SK-N-SH (cell line): ENCODE measurements at regions not wholly inside any gene's neighbourhood (a gene's known extent, or its start where the extent isn't known, plus 50 kb on each side); places are given as distances from the start of the nearest gene placed in this dataset.

Source experiments
- CTCF ChIA-PET: fragments of 300-600, 350-600 bp; formaldehyde crosslinking; extraction: SDS; loops from one replicate; lab custom pipeline; 2021; lab: Yijun Ruan, JAX
- POLR2A ChIA-PET: fragments of 350-600 bp; sonication (Branson Sonifier 250); formaldehyde crosslinking; extraction: SDS; loops from one replicate; lab custom pipeline; 2020; ENCODE audit warnings: antibody characterized with exemption, inconsistent platforms; lab: Yijun Ruan, JAX
- DNase-seq: peaks from one replicate; pipeline ENCODE4 v3.0.0; 2012
- H2AFZ ChIP-seq: fragments of 200-600 bp; sonication (generic); 2 replicates; pipeline ENCODE4 v1.8.1; 2016; ENCODE audit warnings: antibody characterized with exemption, mild to moderate bottlenecking, low read depth
- H3F3A ChIP-seq: fragments of 200-600 bp; sonication (generic); replicated peaks from 2 replicates; pipeline ENCODE3; 2016; ENCODE audit warnings: antibody characterized with exemption, mild to moderate bottlenecking; ENCODE audit not compliant: insufficient read depth
- H3K27ac ChIP-seq, 2 experiments: fragments of 200-500 bp in 1 of 2; fragments of 200-600 bp in 1 of 2; sonication (Bioruptor generic) in 1 of 2; sonication (generic), shearing (Covaris generic) in 1 of 2; 2 replicates each; pipeline versions ENCODE4 v1.5.1 to v1.6.1; 2014 to 2016; ENCODE audit warnings: low read depth in 2 of 2, inconsistent platforms in 1 of 2, low read length in 1 of 2, mild to moderate bottlenecking in 1 of 2, mixed read lengths in 1 of 2
- H3K27me3 ChIP-seq: fragments of 200-600 bp; sonication (generic), shearing (Covaris generic); 2 replicates; pipeline ENCODE4 v1.6.1; 2016; ENCODE audit warnings: mixed run types; ENCODE audit not compliant: insufficient read depth
- H3K36me3 ChIP-seq, 2 experiments: fragments of 200-500 bp in 1 of 2; fragments of 200-600 bp in 1 of 2; sonication (Bioruptor generic) in 1 of 2; sonication (generic) in 1 of 2; replicated peaks in 1 of 2; 2 replicates each; pipeline versions ENCODE3 to v1.5.1; 2014 to 2016; ENCODE audit warnings: low read length in 1 of 2, mild to moderate bottlenecking in 1 of 2; ENCODE audit not compliant: insufficient read depth in 2 of 2, control insufficient read depth in 1 of 2
- H3K4me1 ChIP-seq, 2 experiments: fragments of 200-500 bp in 1 of 2; fragments of 200-600 bp in 1 of 2; sonication (Bioruptor generic) in 1 of 2; sonication (generic), shearing (Covaris generic) in 1 of 2; 2 replicates each; pipeline versions ENCODE4 v1.5.1 to v1.6.1; 2014 to 2016; ENCODE audit warnings: low read depth in 1 of 2, low read length in 1 of 2, mixed run types in 1 of 2; ENCODE audit not compliant: insufficient read depth in 2 of 2, control insufficient read depth in 1 of 2
- H3K4me2 ChIP-seq: fragments of 200-600 bp; sonication (generic), shearing (Covaris generic); 2 replicates; pipeline ENCODE4 v1.6.1; 2017; ENCODE audit warnings: mixed run types
- H3K4me3 ChIP-seq, 2 experiments: fragments of 200-500 bp in 1 of 2; fragments of 200-600 bp in 1 of 2; sonication (Bioruptor generic) in 1 of 2; sonication (generic), shearing (Covaris generic) in 1 of 2; 2 replicates each; pipeline versions ENCODE4 v1.5.1 to v1.8.1; 2014 to 2016; ENCODE audit warnings: low read depth in 2 of 2, inconsistent platforms in 1 of 2, low read length in 1 of 2, mild to moderate bottlenecking in 1 of 2, mixed read lengths in 1 of 2, moderate library complexity in 1 of 2
- H3K79me2 ChIP-seq: fragments of 200-600 bp; sonication (generic); 2 replicates; pipeline ENCODE4 v1.8.1; 2017; ENCODE audit warnings: mild to moderate bottlenecking; ENCODE audit not compliant: insufficient read depth
- H3K9ac ChIP-seq: fragments of 200-600 bp; sonication (generic); 2 replicates; pipeline ENCODE4 v1.6.1; 2017; ENCODE audit warnings: mixed run types
- H3K9me2 ChIP-seq: fragments of 200-600 bp; sonication (generic); 2 replicates; pipeline ENCODE4 v1.6.1; 2017; ENCODE audit warnings: mixed run types
- H3K9me3 ChIP-seq: fragments of 200-600 bp; sonication (generic); 2 replicates; pipeline ENCODE4 v1.6.1; 2017; ENCODE audit warnings: mixed run types, mild to moderate bottlenecking, moderate library complexity
- H4K20me1 ChIP-seq: fragments of 200-600 bp; sonication (generic); 2 replicates; pipeline ENCODE4 v1.6.1; 2017; ENCODE audit warnings: mild to moderate bottlenecking, mixed run types; ENCODE audit not compliant: insufficient read depth
- CHD2 ChIP-seq: fragments of 150-350 bp; IDR thresholded peaks from 2 replicates; pipeline ENCODE4 v1.6.1; 2018; ENCODE audit warnings: low read length; ENCODE audit not compliant: partially characterized antibody
- CTCF ChIP-seq: fragments of 200-600 bp; sonication (generic); IDR thresholded peaks from 2 replicates; pipeline ENCODE4 v1.6.1; 2017; ENCODE audit warnings: antibody characterized with exemption, mild to moderate bottlenecking, moderate library complexity
- ELF1 ChIP-seq: IDR thresholded peaks from 2 replicates; pipeline ENCODE4 v1.4.0; 2012
- EP300 ChIP-seq, 2 experiments: IDR thresholded peaks; 2 replicates each; pipeline versions ENCODE4 v1.4.0 to v1.6.1; 2012; ENCODE audit warnings: borderline replicate concordance in 1 of 2, low read depth in 1 of 2, low read length in 1 of 2
- FOXJ3 ChIP-seq: sonication (generic); formaldehyde crosslinking; IDR thresholded peaks from 2 replicates; pipeline ENCODE4 v1.5.1; 2020; ENCODE audit warnings: mild to moderate bottlenecking, missing genetic modification reagents
- FOXM1 ChIP-seq: IDR thresholded peaks from 2 replicates; pipeline ENCODE4 v1.4.0; 2012; ENCODE audit warnings: low read depth, mild to moderate bottlenecking
- GABPA ChIP-seq: IDR thresholded peaks from 2 replicates; pipeline ENCODE4 v1.4.0; 2012; ENCODE audit warnings: low read depth, mild to moderate bottlenecking
- IRF3 ChIP-seq: fragments of 150-350 bp; IDR thresholded peaks from 2 replicates; pipeline ENCODE4 v1.6.1; 2016; ENCODE audit warnings: mild to moderate bottlenecking, low read depth, low read length
- JUND ChIP-seq: IDR thresholded peaks from 2 replicates; pipeline ENCODE4 v1.4.0; 2012
- MAX ChIP-seq: IDR thresholded peaks from 2 replicates; pipeline ENCODE4 v1.4.0; 2012; ENCODE audit warnings: low read depth
- NFIC ChIP-seq: IDR thresholded peaks from 2 replicates; pipeline ENCODE4 v1.4.0; 2012; ENCODE audit warnings: borderline replicate concordance
- NRF1 ChIP-seq: IDR thresholded peaks from 2 replicates; pipeline ENCODE4 v1.6.1; 2012; ENCODE audit warnings: low read depth, mild to moderate bottlenecking, low read length
- REST ChIP-seq: IDR thresholded peaks from 2 replicates; pipeline ENCODE4 v1.6.1; 2012; ENCODE audit warnings: mild to moderate bottlenecking, low read depth, low read length, moderate library complexity
- TAF1 ChIP-seq: IDR thresholded peaks from 2 replicates; pipeline ENCODE4 v1.6.1; 2012; ENCODE audit warnings: low read depth, mild to moderate bottlenecking, low read length, moderate library complexity, borderline replicate concordance
- TEAD4 ChIP-seq: IDR thresholded peaks from 2 replicates; pipeline ENCODE4 v1.4.0; 2012; ENCODE audit warnings: mild to moderate bottlenecking, borderline replicate concordance; ENCODE audit not compliant: insufficient read depth
- YY1 ChIP-seq: IDR thresholded peaks from 2 replicates; pipeline ENCODE4 v1.4.0; 2012; ENCODE audit warnings: low read depth, mild to moderate bottlenecking
- ZBTB33 ChIP-seq: IDR thresholded peaks from 2 replicates; pipeline ENCODE4 v1.4.0; 2012; ENCODE audit warnings: low read depth, borderline replicate concordance
- WGBS: methylation state at CpG from one replicate; pipeline ENCODE4 v1.1.6; 2017; ENCODE audit warnings: low lambda C conversion rate; 5-methylcytosine and 5-hydroxymethylcytosine counted together

GRCh38 chr15:35958021-35958420 is 412.1 kb upstream of the DPH6 start (continued):
- TF ChIP-seq CHD2 (no peak), EP300 (IDR thresholded peaks at IDR 0.05; ENCODE audit: borderline replicate concordance in 1 of 2, low read depth in 1 of 2, low read length in 1 of 2) (peak; percentile 81 to 93), JUND (no peak; the same call in none of the 2 replicates), TEAD4 (peak; percentile 91), IRF3 (no peak), TAF1 (no peak), YY1 (no peak), MAX (no peak), CTCF (no peak), NRF1 (no peak), GABPA (no peak), NFIC (peak; percentile 96)

GRCh38 chr15:35958975-35959374 is 413.0 kb upstream of the DPH6 start:
- WGBS = 28% methylated on average over 2 of the region's 2 CpGs
- H3K36me3 ChIP-seq = no peaks in the 10 kb centered on the region
- peaks cover 13 to 17% of the 10 kb centered on the region in 2 experiments for H3K4me1 ChIP-seq
- H3K27ac ChIP-seq = peak overlapping the region in 1 of 2 experiments; percentile 83; a peak in 1 of 4 replicates
- H3K9me3 ChIP-seq = no peaks in the 10 kb centered on the region
- no peak overlapping the region for H3K4me3 ChIP-seq
- H3K4me2 ChIP-seq = no peak overlapping the region
- CTCF ChIA-PET = no interaction called here
- H3K27me3 ChIP-seq = no peaks in the 10 kb centered on the region
- H4K20me1 ChIP-seq = no peaks in the 10 kb centered on the region
- no peak for TF ChIP-seq REST
- TF ChIP-seq CTCF = no peak
- TF ChIP-seq EP300 (IDR thresholded peaks at IDR 0.05; ENCODE audit: borderline replicate concordance in 1 of 2, low read depth in 1 of 2, low read length in 1 of 2) = 0 out of 4 replicates have a peak, but pooled peaks of 1 of the 2 experiments have one; percentile 24
- TF ChIP-seq IRF3 = no peak
- TF ChIP-seq JUND = 0 out of 2 replicates have a peak, but pooled peaks have one; percentile 17
- no peak for TF ChIP-seq NRF1
- TF ChIP-seq NFIC = no peak
- no peak for TF ChIP-seq FOXJ3 (CRISPR knock-in tag)
- TF ChIP-seq ELF1 = no peak
- TF ChIP-seq FOXM1 = no peak
- no peak for TF ChIP-seq ZBTB33
- TF ChIP-seq, all 33 proteins: peak for 2
- Histone ChIP-seq H3K9me2 (no peaks in the 10 kb centered on the region), H2AFZ (no peak overlapping the region), H3F3A (no peaks in the 10 kb centered on the region), H3K9ac (no peak overlapping the region), H3K79me2 (no peaks in the 10 kb centered on the region)
- POLR2A ChIA-PET = no interaction called here
- no peak for DNase-seq
